NB4 (cell line): ENCODE measurements at regions not wholly inside any gene's neighbourhood (a gene's known extent, or its start where the extent isn't known, plus 50 kb on each side); places are given as distances from the start of the nearest gene placed in this dataset.

Experiments used
- DNase-seq: peaks from one replicate; pipeline ENCODE4 v3.0.0; 2010; ENCODE audit warnings: low read depth
- H3K4me3 ChIP-seq: one replicate; pipeline ENCODE4 v1.5.1; 2011; ENCODE audit warnings: mild to moderate bottlenecking, low read depth, low read length, moderate library complexity
- CTCF ChIP-seq: IDR thresholded peaks from one replicate; pipeline ENCODE4 v1.5.1; 2012; ENCODE audit warnings: low read depth, low read length
- MAX ChIP-seq: IDR thresholded peaks from 2 replicates; pipeline ENCODE4 v1.6.1; 2011; ENCODE audit warnings: low read depth, low read length
- MYC ChIP-seq: IDR thresholded peaks from 2 replicates; pipeline ENCODE4 v1.6.1; 2011; ENCODE audit warnings: low read depth, low read length
- POLR2A ChIP-seq: IDR thresholded peaks from 2 replicates; pipeline ENCODE4 v1.6.1; 2011; ENCODE audit warnings: mild to moderate bottlenecking; ENCODE audit not compliant: insufficient read length; ENCODE audit errors: extremely low read depth

- DNase-seq, result no peak
- TF ChIP-seq POLR2A, result no peak
- TF ChIP-seq CTCF, result no peak
- no peak for TF ChIP-seq MYC
- no peak for TF ChIP-seq MAX
- no peak overlapping the region for H3K4me3 ChIP-seq
Measured at GRCh38 chr1:221106616-221107015, 227.4 kb downstream of the HLX start.

GRCh38 chr1:221109930-221110329, 230.7 kb downstream of the HLX start:
- no peak overlapping the region for H3K4me3 ChIP-seq
- no peak for DNase-seq
- TF ChIP-seq MYC (no peak), MAX (no peak), CTCF (no peak), POLR2A (no peak)

GRCh38 chr1:221117133-221117532, 237.9 kb downstream of the HLX start:
- no peak for DNase-seq
- H3K4me3 ChIP-seq, result no peak overlapping the region
- TF ChIP-seq CTCF (no peak), MYC (no peak), MAX (no peak), POLR2A (no peak)

- TF ChIP-seq MAX (no peak), POLR2A (no peak), MYC (no peak), CTCF (no peak)
- no peak overlapping the region for H3K4me3 ChIP-seq
- DNase-seq, result no peak
Measured at GRCh38 chr1:221117548-221117951, 238.3 kb downstream of the HLX start.

- no peak for TF ChIP-seq MAX
- no peak for TF ChIP-seq MYC
- no peak for TF ChIP-seq POLR2A
- TF ChIP-seq CTCF, result no peak
- DNase-seq, result no peak
- H3K4me3 ChIP-seq, result no peak overlapping the region
Measured at GRCh38 chr1:221118176-221118937, 239.1 kb downstream of the HLX start.
